ENCODE measurements at regions not wholly inside any gene's neighbourhood (a gene's known extent, or its start where the extent isn't known, plus 50 kb on each side); places are given as distances from the start of the nearest gene placed in this dataset.

DNA sequence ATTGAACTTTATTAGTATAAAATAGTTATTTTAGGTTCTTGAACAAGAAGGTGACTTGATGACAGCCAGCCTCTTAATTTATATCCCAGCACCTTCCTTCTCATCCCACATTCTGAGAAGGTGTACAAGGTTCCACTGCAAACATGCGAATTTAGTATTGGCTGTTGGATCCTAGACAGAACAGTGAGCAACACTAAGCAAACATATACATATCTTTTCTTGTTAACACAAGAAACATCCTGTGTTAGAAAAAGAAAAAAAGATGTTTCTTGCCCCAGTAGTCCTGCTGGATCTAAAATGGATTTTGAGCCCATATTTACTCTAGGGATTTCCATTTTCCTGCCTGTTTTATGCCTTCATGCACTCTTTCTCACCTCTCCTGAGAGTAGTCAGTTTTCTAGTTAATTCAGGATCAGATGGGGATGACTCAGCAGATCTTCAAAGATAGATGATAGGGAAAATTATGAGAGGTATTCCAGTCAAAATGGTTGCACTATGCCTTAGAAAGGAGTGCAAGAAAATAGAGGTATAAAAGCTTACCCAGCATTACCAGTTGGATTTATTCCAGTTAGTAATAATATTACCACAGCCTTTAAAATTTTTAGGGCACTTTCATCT is 336.5 kb downstream of the MEIS1 start:
- no peak overlapping the region for H3K27ac Mint-ChIP-seq
- peaks cover 35% of the 10 kb centered on the region for H3K4me1 Mint-ChIP-seq
- no peaks in the 10 kb centered on the region for H3K9me3 Mint-ChIP-seq
- no peak for DNase-seq
- H3K36me3 Mint-ChIP-seq (ENCODE audit: low read depth) = peaks cover 4% of the 10 kb centered on the region
- TF ChIP-seq, protein P1, sequence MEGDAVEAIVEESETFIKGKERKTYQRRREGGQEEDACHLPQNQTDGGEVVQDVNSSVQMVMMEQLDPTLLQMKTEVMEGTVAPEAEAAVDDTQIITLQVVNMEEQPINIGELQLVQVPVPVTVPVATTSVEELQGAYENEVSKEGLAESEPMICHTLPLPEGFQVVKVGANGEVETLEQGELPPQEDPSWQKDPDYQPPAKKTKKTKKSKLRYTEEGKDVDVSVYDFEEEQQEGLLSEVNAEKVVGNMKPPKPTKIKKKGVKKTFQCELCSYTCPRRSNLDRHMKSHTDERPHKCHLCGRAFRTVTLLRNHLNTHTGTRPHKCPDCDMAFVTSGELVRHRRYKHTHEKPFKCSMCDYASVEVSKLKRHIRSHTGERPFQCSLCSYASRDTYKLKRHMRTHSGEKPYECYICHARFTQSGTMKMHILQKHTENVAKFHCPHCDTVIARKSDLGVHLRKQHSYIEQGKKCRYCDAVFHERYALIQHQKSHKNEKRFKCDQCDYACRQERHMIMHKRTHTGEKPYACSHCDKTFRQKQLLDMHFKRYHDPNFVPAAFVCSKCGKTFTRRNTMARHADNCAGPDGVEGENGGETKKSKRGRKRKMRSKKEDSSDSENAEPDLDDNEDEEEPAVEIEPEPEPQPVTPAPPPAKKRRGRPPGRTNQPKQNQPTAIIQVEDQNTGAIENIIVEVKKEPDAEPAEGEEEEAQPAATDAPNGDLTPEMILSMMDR (IDR thresholded peaks at IDR 0.05) = no peak
- H3K27me3 Mint-ChIP-seq (ENCODE audit: low read depth, poor library complexity) = no peaks in the 10 kb centered on the region
- H3K4me3 Mint-ChIP-seq = no peak overlapping the region

DNA sequence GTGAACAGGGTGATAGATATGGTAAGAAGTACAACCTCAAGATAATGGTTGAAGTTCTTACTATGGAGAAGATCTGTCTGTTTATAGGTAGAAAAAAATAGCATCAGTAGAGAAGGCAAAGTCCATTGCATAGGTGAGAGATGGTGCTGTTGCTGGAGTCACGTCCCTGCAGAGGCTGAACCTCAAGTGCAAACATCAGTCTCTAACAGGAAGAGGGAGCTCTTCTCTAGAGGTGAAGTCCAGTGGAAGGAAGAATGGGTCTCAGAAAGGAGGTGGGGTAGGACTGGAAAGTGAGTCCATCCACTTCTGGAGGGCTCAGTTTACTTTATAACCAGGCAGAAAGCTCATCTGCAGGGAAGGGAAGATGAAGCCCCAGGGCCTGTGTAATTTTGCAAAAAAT is 337.7 kb downstream of the MEIS1 start:
- no peak for DNase-seq
- peaks cover 7% of the 10 kb centered on the region for H3K9me3 Mint-ChIP-seq
- H3K4me1 Mint-ChIP-seq = peaks cover 34% of the 10 kb centered on the region
- peaks cover 10% of the 10 kb centered on the region for H3K36me3 Mint-ChIP-seq (ENCODE audit: low read depth)
- H3K27me3 Mint-ChIP-seq (ENCODE audit: low read depth, poor library complexity) = no peaks in the 10 kb centered on the region
- TF ChIP-seq, protein P1 (IDR thresholded peaks at IDR 0.05) = no peak
- H3K27ac Mint-ChIP-seq = no peak overlapping the region
- no peak overlapping the region for H3K4me3 Mint-ChIP-seq

DNA sequence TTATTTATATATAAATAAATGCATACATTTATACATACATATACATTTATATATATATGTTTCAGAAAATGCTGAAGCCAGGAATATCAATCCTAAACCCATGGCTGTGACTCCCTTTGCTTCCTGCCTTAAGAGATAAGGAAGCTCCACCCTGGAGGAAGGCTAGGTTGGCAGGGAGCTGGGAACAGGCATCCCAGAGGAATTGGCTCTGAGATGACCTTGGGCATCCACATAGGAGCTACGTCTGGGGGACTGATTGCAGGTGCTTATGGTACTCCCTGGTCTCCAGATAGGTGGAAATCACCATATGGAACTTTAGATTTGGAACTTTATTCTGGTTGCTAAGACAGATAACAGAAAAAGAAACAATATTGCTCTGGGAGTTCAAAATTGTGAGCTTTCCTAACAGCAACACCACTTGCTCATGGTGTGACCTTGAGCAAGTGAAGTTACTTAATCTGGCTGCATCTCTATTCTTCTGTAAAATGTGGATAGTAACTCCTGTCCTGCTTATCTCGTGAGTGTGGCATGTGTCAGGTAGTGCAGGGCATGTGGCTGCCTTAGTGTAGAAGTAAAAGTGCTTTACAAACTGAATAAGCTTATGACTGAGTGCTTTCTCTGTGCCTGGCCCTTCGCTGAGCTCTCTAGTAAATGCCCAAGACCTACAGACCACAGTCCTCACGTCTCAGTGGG is 341.0 kb downstream of the MEIS1 start:
- no peak overlapping the region for H3K4me3 Mint-ChIP-seq
- H3K4me1 Mint-ChIP-seq = peaks cover 10% of the 10 kb centered on the region
- H3K36me3 Mint-ChIP-seq (ENCODE audit: low read depth) = peaks cover 15% of the 10 kb centered on the region
- peak overlapping the region; percentile 80 for H3K27ac Mint-ChIP-seq
- H3K27me3 Mint-ChIP-seq (ENCODE audit: low read depth, poor library complexity) = no peaks in the 10 kb centered on the region
- DNase-seq = no peak
- TF ChIP-seq, protein P1 (IDR thresholded peaks at IDR 0.05) = no peak
- H3K9me3 Mint-ChIP-seq = peaks cover 13% of the 10 kb centered on the region

DNA sequence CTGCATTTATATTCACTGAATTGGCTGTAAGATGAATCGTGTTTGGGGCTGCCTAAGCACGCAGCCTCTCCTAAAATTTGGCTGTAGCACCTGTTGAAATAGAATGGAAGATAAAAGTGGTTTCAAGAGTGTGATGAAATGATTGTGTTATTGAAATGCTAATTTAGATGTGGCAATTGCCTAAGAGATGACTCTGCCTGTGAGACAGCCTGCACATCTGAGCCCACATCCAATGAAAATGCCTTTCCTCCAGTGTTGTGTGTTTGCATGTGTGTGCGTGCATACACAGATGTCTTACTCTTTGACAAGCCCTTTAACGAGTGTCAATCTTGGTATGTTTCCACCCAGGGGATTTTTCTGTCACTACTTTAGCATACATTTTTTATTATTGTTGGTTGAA is 346.9 kb downstream of the MEIS1 start:
- no peak for DNase-seq
- Mint-ChIP-seq H3K27me3 (ENCODE audit: low read depth, poor library complexity) (no peaks in the 10 kb centered on the region), H3K4me3 (no peak overlapping the region), H3K36me3 (ENCODE audit: low read depth) (peaks cover 16% of the 10 kb centered on the region), H3K27ac (no peak overlapping the region), H3K4me1 (peaks cover 32% of the 10 kb centered on the region), H3K9me3 (peaks cover 18% of the 10 kb centered on the region)
- TF ChIP-seq, protein P1 (IDR thresholded peaks at IDR 0.05) = no peak

DNA sequence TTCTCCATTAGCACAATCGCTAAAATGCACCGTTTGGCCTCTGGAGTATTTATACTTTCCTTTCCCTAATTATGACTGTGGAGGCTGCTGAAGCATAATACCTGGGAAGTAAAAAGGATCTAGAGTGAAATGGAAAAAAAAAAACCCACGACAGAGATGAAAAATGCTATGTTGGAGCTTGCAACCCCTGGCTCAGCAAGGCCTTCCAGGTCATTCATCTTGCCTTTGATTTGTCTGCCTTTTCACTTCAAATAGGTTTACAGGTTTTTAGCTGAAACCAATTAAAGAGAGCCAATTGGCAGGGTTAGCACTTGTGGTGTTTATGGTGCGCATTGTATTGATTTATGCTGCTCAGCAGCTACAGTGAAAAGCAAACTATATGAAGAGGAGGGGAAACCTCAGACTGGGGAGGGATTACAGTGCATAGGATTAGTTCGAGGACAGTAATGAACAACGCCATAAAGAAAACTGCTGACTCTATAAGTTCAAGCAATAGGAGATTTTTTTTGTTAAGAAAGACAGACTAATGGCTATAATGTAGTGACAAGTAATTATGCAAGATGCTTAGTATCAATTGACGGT is 347.9 kb downstream of the MEIS1 start:
- H3K4me3 Mint-ChIP-seq = no peak overlapping the region

More for the DNA sequence above, 347.9 kb downstream of the MEIS1 start:
- no peak for DNase-seq
- Mint-ChIP-seq H3K9me3 (peaks cover 10% of the 10 kb centered on the region), H3K4me1 (peaks cover 32% of the 10 kb centered on the region), H3K27ac (no peak overlapping the region), H3K27me3 (ENCODE audit: low read depth, poor library complexity) (no peaks in the 10 kb centered on the region), H3K36me3 (ENCODE audit: low read depth) (peaks cover 10% of the 10 kb centered on the region)
- TF ChIP-seq, protein P1 (IDR thresholded peaks at IDR 0.05) = no peak

Measured in nephron progenitor cell (in vitro differentiated cells).